ENCODE measurements at regions not wholly inside any gene's neighbourhood (a gene's known extent, or its start where the extent isn't known, plus 50 kb on each side); places are given as distances from the start of the nearest gene placed in this dataset.
"Not testable (repeated sequence)": the region's sequence is repeated elsewhere in the genome, so short reads cannot be mapped to it uniquely, and the experiment has no call there.

DNA sequence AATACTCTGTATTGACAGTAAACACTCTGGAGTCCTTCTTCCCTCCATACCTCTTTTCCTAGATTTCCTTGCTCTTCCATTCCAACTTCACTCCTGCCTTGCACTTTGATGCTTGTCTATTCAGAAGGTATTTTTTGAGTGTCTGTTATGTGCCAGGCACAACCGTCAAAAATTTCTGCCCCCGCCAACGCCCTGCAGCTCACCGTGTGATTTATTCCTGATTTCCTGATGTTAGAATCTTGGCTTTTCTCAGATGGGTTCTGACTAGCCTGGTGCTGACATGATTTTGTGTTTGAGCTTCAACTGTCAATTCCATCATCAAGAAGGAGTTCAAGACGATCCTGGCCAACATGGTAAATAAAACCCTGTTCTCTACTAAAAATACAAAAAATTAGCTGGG lies 297.5 kb downstream of the AGTPBP1 start:
- TF ChIP-seq, protein P1, sequence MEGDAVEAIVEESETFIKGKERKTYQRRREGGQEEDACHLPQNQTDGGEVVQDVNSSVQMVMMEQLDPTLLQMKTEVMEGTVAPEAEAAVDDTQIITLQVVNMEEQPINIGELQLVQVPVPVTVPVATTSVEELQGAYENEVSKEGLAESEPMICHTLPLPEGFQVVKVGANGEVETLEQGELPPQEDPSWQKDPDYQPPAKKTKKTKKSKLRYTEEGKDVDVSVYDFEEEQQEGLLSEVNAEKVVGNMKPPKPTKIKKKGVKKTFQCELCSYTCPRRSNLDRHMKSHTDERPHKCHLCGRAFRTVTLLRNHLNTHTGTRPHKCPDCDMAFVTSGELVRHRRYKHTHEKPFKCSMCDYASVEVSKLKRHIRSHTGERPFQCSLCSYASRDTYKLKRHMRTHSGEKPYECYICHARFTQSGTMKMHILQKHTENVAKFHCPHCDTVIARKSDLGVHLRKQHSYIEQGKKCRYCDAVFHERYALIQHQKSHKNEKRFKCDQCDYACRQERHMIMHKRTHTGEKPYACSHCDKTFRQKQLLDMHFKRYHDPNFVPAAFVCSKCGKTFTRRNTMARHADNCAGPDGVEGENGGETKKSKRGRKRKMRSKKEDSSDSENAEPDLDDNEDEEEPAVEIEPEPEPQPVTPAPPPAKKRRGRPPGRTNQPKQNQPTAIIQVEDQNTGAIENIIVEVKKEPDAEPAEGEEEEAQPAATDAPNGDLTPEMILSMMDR (IDR thresholded peaks at IDR 0.05; ENCODE audit: control insufficient read depth, insufficient read depth, low read depth, low read length, missing control alignments) = no peak
- no peak overlapping the region for H3K4me3 ChIP-seq (ENCODE audit: control insufficient read depth, low read depth, low read length)
- DNase-seq (ENCODE audit: low read depth) = no peak

DNA sequence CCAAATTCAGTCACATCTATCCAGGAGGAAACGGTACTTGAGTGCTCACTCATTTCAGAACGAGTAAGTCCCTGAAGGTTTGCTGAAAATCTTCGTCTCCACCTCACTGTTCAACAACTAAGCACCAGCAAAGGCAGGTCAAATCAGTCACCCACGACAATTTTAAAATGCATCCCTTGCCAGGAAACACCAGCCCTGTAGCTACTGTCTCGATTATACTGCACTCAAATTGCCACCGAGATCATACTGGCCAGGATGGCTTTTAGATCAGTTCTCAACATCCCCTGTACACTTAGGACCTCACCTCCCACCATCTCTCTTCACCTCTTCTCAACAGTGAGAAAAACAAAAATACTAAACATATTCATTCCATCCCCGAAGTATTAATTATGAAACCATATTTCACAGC lies 298.6 kb downstream of the AGTPBP1 start:
- TF ChIP-seq, protein P1 (IDR thresholded peaks at IDR 0.05; ENCODE audit: control insufficient read depth, insufficient read depth, low read depth, low read length, missing control alignments) = no peak
- no peak overlapping the region for H3K4me3 ChIP-seq (ENCODE audit: control insufficient read depth, low read depth, low read length)

DNA sequence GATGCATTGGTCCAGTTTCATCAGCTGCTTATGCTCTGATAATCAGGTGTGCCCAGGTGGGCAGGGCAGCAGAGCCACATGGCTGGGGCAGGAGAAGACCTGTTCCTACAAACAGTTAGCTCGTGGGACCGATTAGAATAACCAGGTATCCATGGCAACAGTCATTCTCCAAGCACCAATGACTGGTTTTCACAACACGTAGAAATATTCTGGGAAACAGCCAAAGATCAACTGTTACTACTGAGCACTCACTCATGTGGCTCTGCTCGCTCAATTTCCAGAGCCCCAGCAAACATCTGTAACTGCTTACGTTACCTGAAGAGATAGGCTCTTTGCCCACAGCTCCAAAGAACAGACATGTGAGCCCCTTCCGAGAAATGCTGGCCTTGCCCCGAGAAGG lies 302.0 kb downstream of the AGTPBP1 start:
- no peak for DNase-seq (ENCODE audit: low read depth)
- H3K4me3 ChIP-seq (ENCODE audit: control insufficient read depth, low read depth, low read length) = no peak overlapping the region
- TF ChIP-seq, protein P1 (IDR thresholded peaks at IDR 0.05; ENCODE audit: control insufficient read depth, insufficient read depth, low read depth, low read length, missing control alignments) = no peak

More for the DNA sequence above, 298.6 kb downstream of the AGTPBP1 start:
- DNase-seq (ENCODE audit: low read depth) = no peak

DNA sequence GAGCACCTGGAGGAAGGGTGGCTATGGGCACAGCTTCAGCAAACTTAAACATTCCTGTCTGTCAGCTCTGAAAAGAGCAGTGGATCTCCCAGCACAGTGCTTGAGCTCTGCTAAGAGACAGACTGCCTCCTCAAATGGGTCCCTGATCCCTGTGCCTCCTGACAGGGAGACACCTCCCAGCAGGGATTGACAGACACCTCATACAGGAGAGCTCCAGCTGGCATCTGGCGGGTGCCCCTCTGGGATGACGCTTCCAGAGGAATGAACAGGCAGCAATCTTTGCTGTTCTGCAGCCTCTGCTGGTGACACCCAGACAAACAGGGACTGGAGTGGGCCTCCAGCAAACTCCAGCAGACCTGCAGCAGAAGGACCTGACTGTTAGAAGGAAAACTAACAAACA lies 307.8 kb downstream of the AGTPBP1 start:
- DNase-seq (ENCODE audit: low read depth); H3K4me3 ChIP-seq (ENCODE audit: control insufficient read depth, low read depth, low read length): not testable (repeated sequence)

DNA sequence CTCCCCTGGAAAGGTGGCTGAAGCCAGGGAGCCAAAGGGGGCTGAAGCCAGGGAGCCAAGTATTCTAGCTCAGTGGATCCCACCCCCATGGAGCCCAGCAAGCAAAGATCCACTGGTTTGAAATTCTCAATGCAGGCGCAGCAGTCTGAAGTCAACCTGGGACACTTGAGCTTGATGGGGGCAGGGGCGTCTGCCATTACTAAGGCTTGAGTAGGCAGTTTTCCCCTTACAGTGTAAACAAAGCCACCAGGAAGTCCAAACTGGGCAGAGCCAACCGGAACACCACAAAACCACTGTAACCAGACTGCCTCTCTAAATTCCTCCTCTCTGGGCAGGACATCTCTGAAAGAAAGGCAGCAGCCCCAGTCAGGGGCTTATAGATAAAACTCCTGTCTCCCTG lies 308.2 kb downstream of the AGTPBP1 start:
- not testable (repeated sequence) for DNase-seq (ENCODE audit: low read depth); H3K4me3 ChIP-seq (ENCODE audit: control insufficient read depth, low read depth, low read length)

DNA sequence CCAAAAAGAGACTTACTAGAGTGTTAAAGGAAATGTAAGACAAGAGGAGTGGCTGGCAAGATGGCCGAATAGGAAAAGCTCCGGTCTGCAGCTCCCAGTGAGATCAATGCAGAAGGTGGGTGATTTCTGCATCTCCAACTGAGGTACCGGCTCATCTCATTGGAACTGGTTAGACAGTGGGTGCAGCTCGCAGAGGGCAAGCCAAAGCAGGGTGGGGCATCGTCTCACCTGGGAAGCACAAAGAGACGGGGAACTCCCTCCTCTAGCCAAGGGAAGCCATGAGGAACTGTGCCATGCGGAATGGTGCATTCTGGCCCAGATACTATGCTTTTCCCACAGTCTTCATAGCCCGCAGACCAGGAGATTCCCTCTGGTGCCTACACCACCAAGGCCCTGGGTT lies 308.7 kb downstream of the AGTPBP1 start:
- no peak for DNase-seq (ENCODE audit: low read depth)
- H3K4me3 ChIP-seq (ENCODE audit: control insufficient read depth, low read depth, low read length) = no peak overlapping the region
- TF ChIP-seq, protein P1 (IDR thresholded peaks at IDR 0.05; ENCODE audit: control insufficient read depth, insufficient read depth, low read depth, low read length, missing control alignments) = no peak

DNA sequence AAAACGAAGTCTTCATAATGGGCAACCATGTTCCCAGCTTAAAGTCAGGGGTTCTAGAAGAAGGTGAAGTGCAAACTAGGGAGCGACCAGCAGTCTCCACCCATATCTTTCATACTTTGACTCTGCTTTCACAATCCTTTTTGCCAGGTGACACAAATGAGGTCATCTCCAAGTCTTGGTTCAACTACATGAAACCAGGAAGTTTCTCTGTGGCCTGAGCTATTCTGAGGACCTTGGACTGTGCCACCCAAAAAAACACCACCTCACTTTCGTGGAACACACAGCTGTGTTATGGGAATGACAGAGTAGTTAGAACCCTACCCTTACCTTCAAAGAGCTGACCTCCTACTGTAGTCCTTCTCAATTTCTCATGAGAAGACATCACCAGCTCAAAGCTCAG lies 309.2 kb downstream of the AGTPBP1 start:
- no peak for DNase-seq (ENCODE audit: low read depth)
- no peak overlapping the region for H3K4me3 ChIP-seq (ENCODE audit: control insufficient read depth, low read depth, low read length)
- TF ChIP-seq, protein P1 (IDR thresholded peaks at IDR 0.05; ENCODE audit: control insufficient read depth, insufficient read depth, low read depth, low read length, missing control alignments) = no peak

DNA sequence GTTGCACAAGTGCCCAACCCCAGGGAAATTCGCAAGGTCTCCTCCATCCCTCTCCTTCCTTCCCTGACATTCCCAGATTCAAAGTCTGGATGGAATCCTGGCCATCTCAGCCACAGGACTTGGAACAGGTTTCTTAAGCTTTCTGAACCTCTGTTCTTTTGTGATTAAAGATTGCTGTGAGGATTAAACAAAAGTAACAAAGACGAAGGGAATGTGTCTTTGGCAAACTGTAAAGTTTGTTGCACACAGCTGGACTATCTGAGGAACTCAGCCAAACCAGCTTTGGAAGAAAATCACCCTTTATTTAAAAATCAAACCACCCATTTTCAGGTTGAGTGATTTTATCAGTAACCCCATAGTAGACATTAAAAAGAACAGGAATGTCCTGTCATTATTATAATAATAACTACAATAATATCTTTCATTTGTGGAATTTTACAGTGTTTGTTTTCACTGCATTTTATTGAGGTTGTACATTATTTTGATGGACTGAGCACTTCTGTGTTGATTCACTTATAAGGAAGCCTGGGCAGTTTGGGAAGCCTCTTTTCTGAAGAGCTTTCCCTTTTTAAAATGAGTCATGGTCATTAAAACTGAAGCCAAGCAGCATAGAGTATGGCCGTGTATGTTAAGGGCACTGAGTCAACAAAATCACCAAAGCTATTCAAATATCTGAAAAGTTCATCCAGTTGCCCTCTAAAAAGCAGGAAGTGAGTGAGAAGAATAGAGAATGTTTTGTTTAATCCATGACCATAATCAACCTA lies 310.2 kb downstream of the AGTPBP1 start:
- H3K4me3 ChIP-seq (ENCODE audit: control insufficient read depth, low read depth, low read length) = no peak overlapping the region
- peak; percentile 45 for DNase-seq (ENCODE audit: low read depth)
- TF ChIP-seq, protein P1 (IDR thresholded peaks at IDR 0.05; ENCODE audit: control insufficient read depth, insufficient read depth, low read depth, low read length, missing control alignments) = no peak

Data from AG09309 (cell line).